ENCODE measurements at regions not wholly inside any gene's neighbourhood (a gene's known extent, or its start where the extent isn't known, plus 50 kb on each side); places are given as distances from the start of the nearest gene placed in this dataset.

DNA sequence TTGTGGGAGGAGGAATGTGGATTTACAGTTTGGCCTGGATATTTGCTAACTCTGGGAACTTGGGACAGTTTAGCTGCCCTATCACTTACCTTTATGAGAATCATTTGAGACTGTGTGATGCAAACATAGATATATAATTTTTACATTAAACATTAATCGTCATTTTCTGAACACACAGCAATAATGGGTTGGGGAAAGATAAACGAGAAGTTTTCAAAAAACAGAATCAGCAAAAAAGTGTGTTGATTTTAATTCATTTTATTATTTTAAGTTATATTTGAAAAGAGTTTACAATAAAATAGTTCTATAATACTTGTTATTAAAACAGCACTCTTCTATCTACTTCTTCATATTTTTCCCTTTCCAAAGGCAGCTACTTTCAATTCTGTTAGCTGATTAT lies 813.3 kb downstream of the SLC4A3 start:
- DNase-seq (ENCODE audit: low read depth) = no peak

GRCh38 chr2:220441404-220441803 lies 814.0 kb downstream of the SLC4A3 start:
- DNase-seq (ENCODE audit: low read depth) = no peak

DNA sequence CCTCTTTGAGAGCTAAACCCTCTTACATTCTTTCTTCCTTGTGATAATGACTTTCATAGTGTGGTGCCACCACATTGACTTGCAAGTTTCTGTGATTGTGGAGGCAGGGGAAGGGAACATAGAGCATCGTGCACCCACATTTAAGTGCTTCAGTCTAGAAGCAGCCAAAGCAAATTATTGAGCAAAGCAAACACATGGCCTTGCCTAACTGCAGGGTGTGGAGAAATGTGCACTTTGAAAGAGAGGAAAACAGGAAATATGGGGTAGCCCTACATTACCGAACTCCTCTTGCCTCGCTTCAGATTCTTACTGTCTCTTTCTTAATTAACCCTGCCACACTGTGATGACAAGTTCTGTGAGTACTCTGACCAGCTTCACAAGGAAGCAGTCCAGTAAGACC lies 814.6 kb downstream of the SLC4A3 start:
- DNase-seq (ENCODE audit: low read depth) = no peak

GRCh38 chr2:220445429-220446105 lies 818.1 kb downstream of the SLC4A3 start:
- DNase-seq (ENCODE audit: low read depth) = no peak

DNA sequence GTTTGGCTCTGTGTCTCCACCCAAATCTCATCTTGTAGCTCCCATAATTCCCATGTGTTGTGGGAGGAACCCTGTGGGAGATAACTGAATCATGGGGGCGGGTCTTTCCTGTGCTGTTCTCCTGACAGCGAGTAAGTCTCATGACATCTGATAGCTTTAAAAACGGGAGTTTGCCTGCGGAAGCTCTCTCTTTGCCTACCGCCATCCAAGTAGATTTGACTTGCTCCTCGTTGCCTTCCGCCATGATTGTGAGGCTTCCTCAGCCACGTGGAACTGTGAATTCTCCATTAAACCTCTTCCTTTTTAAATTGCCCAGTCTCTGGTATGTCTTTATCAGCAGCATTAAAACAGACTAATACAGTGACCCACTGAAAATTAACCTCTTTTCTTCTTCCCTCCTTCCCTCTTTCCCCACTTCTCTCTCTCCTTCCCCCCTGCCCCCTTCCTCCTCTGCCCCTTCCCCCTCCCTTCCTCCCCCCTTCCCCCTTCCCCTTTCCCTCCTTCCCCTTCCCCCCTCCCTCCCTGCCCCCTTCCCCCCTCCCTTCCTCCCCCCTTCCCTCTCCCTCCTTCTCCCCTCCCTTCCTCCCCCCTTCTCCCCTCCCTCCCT lies 818.8 kb downstream of the SLC4A3 start:
- no peak for DNase-seq (ENCODE audit: low read depth)

GRCh38 chr2:220450846-220451245 lies 823.4 kb downstream of the SLC4A3 start:
- DNase-seq (ENCODE audit: low read depth) = no peak

DNA sequence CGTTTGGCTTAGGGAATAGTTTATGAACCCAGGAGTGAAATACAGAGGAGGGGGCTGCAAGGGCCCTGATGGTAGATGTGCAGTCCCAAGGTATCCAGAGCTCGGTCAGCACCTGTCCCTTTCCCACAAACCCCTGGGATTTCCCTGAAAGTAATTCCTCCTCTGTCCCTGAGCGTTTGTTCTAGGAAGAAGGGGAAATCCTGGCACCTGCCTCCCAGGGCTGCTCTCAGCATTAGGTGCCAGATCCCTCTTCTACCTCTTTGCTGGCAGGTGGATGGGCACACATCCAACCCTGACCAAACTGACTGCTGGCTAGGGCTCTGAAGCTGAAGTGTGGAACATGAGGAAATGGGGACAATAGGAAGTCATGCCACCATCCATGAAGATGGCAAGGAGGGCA lies 824.0 kb downstream of the SLC4A3 start:
- no peak for DNase-seq (ENCODE audit: low read depth)

GRCh38 chr2:220452561-220452960 lies 825.1 kb downstream of the SLC4A3 start:
- DNase-seq (ENCODE audit: low read depth) = no peak

DNA sequence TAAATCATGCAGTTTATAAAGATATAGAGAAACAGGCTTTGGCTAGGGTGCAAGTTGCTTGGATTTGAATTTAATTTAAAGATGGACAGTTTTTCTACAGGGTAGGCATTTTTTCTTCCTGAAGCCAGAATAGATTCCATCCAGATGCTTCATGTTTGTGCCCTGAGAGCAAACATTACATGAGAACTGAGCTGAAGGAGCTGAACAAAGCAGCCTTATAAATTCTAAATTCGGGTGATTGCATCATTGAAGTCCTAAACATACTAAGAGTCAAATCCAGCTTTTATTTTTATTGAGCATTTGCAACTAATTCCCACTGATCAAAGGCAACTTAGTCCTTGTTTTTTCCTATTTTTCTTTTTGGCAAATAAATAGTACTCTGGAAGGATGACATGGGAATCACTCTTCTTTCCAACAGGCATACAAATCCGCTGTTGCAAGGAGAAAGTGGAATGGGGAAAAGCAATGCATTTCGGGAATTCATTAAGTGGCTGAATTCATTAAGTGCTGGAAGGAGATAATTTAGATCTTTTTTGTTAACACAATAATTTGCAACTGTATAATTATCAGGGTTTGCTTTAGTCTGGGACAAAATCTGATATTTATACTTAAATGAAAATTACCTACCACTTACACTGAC lies 828.0 kb downstream of the SLC4A3 start:
- DNase-seq (ENCODE audit: low read depth) = no peak

DNA sequence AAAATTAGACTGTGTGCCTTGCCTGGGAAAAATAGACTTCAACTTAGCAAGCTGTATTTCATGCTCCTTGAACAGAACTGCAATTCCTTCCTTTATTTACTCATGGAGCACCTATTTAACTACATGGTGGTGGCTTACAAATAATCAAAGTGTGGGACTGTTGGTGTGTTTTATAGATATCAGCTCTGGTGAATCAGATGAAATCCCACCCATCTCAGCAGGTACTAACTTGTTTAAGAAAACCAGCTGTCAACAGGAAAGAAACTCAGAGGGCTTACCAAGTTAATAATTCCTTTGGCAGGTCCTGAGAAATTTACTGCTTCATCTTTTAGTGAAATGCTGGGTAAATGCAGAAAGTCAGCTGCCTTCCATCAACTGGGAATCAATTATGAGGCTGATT lies 830.6 kb downstream of the SLC4A3 start:
- DNase-seq (ENCODE audit: low read depth) = no peak

DNA sequence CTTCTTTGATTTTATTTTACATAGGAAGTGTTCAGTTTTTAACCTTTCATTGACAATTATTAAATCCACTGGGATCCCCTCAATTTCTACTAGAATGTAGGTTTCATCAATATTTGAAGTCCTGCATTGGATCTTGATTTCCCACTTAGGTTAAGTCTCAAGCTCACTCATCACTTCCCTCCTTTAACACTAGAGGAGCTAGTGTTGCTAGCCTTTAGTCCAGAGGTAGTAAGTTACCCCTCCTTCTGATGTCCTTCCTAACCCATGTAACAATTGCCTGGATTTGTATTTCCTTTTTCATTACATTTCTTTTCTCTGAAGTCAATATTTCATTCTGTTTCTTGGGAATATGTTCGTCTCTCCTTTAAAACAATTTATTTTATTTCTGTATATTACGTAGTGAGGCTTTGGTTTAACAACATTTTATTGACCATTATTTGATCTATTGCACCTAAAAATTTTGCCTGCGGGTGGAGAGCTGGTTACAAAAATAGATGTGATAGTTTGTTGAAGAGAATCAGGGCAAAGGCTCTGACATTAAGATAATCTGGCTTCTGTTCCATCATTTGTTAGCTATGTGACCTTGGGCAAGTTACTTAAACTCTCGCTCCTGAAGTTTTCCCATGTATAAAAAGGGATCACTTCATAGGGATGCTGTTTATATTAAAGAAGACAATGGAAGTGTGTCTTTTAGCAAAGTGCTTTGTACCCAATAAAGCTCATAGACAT lies 833.0 kb downstream of the SLC4A3 start:
- DNase-seq (ENCODE audit: low read depth) = no peak

DNA sequence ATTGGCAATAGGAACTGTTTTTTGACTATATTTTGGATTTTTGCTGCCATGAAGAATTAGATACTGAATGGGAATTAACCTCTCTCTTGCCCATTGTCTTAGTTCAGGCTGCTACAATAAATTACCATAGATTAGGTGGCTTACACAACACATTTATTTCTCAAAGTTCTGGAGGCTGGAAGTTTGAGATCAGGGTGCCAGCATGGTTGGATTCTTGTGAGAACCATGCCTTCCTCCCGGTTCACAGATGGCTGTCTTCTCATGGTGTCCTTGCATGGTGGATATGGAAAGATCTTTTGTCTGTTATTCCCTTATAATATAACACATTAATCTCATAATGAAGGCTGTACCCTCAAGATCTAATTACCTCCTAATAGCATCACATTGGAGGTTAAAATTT lies 836.4 kb downstream of the SLC4A3 start:
- no peak for DNase-seq (ENCODE audit: low read depth)

DNA sequence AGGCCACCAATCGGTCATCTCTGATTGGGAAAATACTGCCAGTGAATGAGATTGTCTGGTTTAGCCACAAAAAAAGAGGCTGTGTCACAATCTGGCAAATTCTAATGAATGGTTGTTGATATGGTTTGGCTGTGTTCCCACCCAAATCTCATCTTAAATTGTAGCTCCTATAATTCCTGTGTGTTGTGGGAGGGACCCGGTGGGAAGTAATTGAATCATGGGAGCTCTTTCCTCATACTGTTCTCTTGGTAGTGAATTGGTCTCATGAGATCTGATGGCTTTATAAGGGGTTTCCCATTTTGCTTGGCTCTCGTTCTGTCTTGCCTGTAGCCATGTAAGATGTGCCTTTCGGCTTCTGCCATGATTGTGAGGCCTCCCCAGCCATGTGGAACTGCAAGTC lies 838.3 kb downstream of the SLC4A3 start:
- DNase-seq (ENCODE audit: low read depth) = no peak

GRCh38 chr2:220466251-220466691 lies 838.8 kb downstream of the SLC4A3 start:
- no peak for DNase-seq (ENCODE audit: low read depth)

DNA sequence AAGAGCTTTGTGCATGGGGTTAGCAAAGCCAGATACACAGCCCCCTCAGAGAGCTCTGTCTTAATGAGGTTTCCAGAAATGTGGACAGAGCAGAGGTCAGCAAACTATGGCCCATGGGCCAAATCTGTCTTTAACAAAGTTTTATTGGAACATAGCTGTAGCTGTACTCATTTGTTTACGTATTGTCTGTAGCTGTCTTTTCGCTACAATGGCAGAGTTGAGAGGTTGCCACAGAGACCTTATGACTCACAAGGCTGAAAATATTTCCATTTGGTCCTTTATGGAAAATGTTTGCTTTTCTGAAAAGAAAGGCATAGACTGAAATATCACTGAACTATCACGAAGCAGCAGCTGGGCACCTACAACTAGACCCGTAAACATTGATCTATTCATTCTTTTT lies 841.8 kb downstream of the SLC4A3 start:
- no peak for DNase-seq (ENCODE audit: low read depth)

DNA sequence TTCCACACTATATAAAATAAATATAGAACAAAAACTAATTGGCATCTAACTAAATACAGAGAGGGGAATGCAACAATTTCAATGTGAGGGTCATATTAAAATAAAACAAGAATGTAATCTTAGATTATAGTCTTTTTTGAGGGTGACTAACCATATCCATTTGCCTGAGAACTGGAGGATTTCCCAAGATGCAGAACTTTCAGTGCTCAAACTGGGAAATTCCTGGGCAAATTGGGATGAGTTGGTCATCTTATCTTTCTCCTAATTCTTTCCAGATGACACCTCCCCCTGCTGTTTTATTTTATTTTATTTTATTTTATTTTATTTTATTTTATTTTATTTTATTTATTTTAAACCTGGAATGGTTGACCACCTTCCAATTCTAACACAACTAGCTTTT lies 846.2 kb downstream of the SLC4A3 start:
- DNase-seq (ENCODE audit: low read depth) = no peak

- DNase-seq (ENCODE audit: low read depth) = no peak
These were observed 849.4 kb downstream of the SLC4A3 start for GRCh38 chr2:220476877-220477276.

DNA sequence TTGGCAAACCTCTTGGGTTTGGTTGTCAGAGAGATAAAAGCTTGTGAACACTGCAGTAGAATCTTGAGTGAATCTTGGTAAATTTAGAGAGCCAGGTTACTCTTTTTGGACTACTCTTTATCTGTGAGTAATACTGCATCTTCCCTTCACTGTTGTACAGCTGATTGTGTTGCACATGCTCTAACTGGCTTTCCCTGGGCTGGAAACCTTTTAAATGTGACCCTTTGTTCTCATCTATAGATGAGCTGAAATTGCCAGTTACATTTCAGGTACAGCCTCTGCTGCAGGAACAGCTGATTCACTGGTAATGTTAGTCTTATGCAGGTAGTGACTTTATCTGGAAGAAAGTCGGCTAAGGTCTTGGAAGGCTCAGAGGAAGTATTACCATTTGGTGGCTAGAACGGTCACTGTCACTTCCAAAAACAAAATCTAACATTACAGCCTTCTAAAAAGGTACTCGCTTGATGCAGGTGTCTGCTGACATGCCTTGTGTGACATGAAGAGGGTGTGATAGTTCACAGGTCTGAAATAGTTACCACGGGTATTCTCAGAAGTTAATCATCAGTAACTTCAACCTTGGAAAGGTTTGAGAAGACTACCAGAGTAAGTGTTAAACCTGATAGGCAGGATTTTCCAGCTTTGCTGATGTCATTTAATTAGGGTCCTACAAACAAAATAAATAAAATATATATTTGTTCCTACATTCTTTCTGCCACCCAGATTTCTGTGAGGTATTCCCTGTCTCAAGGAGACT lies 851.1 kb downstream of the SLC4A3 start:
- no peak for DNase-seq (ENCODE audit: low read depth)

- no peak for DNase-seq (ENCODE audit: low read depth)
These were observed 855.3 kb downstream of the SLC4A3 start for GRCh38 chr2:220482716-220483115.

DNA sequence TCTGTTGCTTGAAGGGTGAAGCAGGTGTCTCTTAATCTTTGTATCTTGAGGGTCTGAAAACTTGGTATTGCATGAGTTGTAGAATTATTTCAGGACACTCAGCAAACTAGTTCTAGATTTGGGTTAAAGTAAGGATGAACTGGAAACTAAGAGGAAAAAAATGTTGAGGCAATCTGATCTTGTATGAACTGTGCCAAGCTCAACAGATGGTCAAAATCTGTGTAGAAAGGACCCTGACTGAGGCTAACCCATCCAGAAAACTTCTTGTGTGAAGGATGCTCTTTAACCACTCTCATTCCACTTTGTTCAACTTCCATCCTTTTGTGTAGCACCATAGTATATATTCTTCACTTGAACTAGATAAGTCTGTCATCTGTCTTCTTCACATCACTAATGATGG lies 861.7 kb downstream of the SLC4A3 start:
- DNase-seq (ENCODE audit: low read depth) = no peak

GRCh38 chr2:220491670-220492069 lies 864.2 kb downstream of the SLC4A3 start:
- no peak for DNase-seq (ENCODE audit: low read depth)

DNA sequence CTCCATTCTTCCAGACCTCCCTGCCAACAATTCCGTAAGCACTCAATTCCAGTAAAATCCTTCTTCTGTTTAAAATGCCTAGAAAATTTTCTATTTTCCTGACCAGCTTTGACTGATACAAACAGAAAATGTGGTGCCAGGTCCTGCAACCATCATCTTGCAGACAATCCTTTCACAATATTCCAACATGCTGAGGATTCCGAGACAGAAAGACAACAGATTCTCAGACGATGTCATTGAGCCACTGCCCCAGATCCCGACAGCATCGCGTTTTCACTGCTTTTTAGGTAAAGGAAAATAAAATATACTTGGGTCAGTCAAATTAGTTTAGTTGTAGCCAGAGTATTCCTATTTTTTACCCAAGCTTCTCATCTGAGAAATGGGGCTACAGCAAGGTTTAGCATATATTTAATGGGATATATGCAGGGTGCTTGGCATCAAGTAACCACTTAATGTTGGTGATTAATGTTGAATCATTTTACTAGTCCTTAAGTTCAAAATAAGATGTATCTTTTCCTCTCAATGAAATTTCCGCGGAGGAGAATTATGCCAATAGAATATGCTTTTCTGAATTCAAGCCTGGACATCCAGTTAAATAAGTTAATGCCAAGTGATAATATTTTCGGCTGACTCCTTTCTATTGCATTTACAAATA lies 866.6 kb downstream of the SLC4A3 start:
- DNase-seq (ENCODE audit: low read depth) = no peak
